Astrocyte of the cerebellum (primary cell): ENCODE measurements at regions not wholly inside any gene's neighbourhood (a gene's known extent, or its start where the extent isn't known, plus 50 kb on each side); places are given as distances from the start of the nearest gene placed in this dataset.

Source experiments
- DNase-seq: peaks from one replicate; pipeline ENCODE4 v3.0.0-alpha.2; 2011; ENCODE audit warnings: low read depth
- H3K4me3 ChIP-seq: 2 replicates; pipeline ENCODE4 v1.5.1; 2011; ENCODE audit warnings: mild to moderate bottlenecking, low read depth, low read length, moderate library complexity
- CTCF ChIP-seq: IDR thresholded peaks from 2 replicates; pipeline ENCODE4 v1.5.1; 2012; ENCODE audit warnings: low read length, low read depth, moderate library complexity, mild to moderate bottlenecking; ENCODE audit errors: missing control alignments
- in situ Hi-C: cut with HindIII; loops from 2 replicates; pipeline ENCODE4 v1.10.0; 2017; ENCODE audit warnings: low sequenced_read_pairs

- DNase-seq = no peak
- TF ChIP-seq CTCF = no peak
- in situ Hi-C loops = no loop called here
- H3K4me3 ChIP-seq = no peak overlapping the region
Observed at GRCh38 chr4:152240232-152240631, 295.7 kb downstream of the FBXW7 start.

- no peak for TF ChIP-seq CTCF
- H3K4me3 ChIP-seq = no peak overlapping the region
- in situ Hi-C loops = no loop called here
- DNase-seq = no peak
Observed at GRCh38 chr4:152239216-152239615, 296.7 kb downstream of the FBXW7 start.

- DNase-seq = no peak
- in situ Hi-C loops = no loop called here
- no peak for TF ChIP-seq CTCF
- no peak overlapping the region for H3K4me3 ChIP-seq
Observed at GRCh38 chr4:152236519-152237056, 299.3 kb downstream of the FBXW7 start.

- TF ChIP-seq CTCF = no peak
Observed at GRCh38 chr4:152235718-152236117, 300.2 kb downstream of the FBXW7 start.

GRCh38 chr4:152234571-152234970 is 301.3 kb downstream of the FBXW7 start:
- no peak overlapping the region for H3K4me3 ChIP-seq
- no peak for TF ChIP-seq CTCF
- in situ Hi-C loops = no loop called here
- no peak for DNase-seq

More at GRCh38 chr4:152235718-152236117, 300.2 kb downstream of the FBXW7 start:
- in situ Hi-C loops = no loop called here
- DNase-seq = no peak
- no peak overlapping the region for H3K4me3 ChIP-seq

- in situ Hi-C loops = no loop called here
- DNase-seq = no peak
- H3K4me3 ChIP-seq = no peak overlapping the region
- TF ChIP-seq CTCF = no peak
Observed at GRCh38 chr4:152232271-152232670, 303.6 kb downstream of the FBXW7 start.
